Femur (tissue), 1 donor: ENCODE measurements at regions not wholly inside any gene's neighbourhood (a gene's known extent, or its start where the extent isn't known, plus 50 kb on each side); places are given as distances from the start of the nearest gene placed in this dataset.
"Not testable (repeated sequence)": the region's sequence is repeated elsewhere in the genome, so short reads cannot be mapped to it uniquely, and the experiment has no call there.

Experiments used
- DNase-seq: peaks from one replicate; pipeline ENCODE4 v3.0.0-alpha.2; 2017

DNA sequence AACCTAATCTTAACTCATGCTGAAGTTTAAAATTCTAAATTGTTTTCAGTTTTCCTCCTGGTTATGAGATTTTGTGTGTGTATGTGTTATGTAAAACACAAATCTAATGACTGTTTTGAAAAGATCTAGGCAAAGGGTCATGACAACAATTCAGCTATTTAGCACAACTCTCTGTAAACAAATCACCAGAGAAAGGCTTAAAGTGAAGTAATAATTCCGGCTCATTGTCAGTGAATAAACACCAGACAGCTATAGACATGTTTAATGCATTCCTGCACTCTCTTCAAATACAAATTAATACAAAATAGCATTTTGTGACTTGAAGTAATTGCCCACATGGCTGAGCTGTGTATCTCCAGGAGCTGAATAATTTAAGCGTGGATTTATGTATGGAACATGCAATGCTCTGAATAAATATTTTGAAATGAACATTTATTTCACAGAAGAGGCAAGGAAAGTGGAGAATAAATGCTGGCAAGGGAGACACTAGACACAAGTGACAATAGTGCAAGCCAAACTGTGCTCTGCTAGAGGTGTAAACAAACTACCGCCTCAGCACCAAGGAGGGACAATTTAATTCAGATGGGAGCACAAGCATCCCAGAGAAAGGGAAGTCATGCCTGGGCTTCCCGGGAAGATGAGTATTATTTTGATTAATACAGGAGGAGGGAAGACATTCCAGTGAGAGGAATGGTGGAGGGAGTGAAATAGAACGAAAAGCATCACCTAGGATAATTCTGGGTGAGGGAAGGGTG, 133.6 kb upstream of the XPO1 start:
- DNase-seq: no peak

DNA sequence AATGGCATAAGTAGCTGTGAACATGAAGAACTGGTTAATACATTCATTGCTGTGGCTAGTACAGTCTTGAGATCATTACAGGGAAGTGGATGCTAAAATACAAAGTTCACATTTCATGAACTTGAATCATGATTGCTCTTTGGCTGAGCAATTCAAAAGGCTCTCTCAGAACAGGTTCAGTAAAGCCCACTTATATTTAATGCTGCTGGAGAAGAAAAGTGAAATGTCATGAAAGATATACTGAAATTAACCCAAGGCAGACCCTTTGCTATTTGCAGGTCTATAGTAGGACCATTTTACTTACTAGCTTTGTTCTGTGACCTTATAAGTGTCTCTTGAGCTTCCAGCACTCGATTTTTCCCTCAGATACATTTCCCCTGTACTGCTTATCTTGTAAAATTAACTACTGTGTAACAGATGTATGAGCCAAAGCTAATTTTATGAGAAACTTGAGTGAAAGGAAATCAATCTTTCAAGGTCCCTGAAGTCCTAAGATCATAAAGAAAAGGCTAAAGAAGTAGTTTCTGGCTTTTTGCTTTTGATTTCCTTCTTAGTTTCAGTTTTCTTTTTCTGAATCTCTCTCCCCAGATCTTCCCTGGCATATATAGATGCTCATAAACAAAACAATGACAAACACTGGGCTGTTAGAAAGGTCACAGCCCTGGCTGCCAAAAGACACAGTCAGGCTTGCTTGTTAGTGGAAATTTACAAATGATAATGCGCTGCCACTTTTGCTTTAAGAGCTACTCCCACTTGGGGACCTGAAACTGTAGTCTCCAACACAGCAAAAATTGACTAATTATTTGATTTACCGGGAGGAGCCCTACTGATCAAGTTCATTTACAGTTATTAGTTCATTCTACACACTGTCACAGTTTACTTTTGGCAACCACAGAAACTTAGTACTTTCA, 132.7 kb upstream of the XPO1 start:
- peak; percentile 20 for DNase-seq

DNA sequence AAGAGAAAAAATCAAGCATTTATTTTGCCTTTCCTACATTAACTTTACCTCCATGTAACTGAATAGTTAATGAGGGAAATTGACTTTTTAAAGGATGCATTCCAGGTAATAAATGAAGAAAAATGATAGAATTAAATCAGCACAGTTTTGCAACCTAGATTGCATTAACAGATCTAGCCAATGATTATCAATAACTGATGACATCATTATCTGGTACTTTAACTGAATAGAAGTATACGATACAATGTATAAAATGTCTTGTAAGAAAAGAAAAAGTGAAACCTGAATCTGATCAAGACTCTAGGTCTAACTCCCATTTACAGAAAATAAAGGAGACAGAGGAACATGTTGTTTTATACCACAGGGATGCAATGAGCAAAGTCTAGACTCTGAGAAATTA, 126.0 kb upstream of the XPO1 start:
- no peak for DNase-seq

DNA sequence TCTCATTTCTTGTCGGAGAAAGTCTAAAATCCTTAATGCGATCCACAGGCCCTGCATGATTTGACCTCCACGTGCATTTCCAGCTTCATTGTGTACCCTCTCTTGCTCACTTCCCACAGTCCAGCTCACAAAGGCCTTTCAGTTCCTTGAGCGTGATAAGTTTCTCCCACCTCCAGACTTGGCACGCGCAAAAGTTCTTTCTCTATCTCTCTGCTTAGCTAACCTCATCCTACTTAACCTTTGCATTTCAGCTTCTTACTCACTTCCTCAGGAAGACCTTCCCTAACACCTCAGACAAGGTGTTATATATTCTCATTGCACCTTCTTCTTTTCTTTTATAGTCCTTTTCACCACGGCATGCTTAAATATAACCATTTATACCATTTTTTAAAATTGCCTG, 124.8 kb upstream of the XPO1 start:
- no peak for DNase-seq

DNA sequence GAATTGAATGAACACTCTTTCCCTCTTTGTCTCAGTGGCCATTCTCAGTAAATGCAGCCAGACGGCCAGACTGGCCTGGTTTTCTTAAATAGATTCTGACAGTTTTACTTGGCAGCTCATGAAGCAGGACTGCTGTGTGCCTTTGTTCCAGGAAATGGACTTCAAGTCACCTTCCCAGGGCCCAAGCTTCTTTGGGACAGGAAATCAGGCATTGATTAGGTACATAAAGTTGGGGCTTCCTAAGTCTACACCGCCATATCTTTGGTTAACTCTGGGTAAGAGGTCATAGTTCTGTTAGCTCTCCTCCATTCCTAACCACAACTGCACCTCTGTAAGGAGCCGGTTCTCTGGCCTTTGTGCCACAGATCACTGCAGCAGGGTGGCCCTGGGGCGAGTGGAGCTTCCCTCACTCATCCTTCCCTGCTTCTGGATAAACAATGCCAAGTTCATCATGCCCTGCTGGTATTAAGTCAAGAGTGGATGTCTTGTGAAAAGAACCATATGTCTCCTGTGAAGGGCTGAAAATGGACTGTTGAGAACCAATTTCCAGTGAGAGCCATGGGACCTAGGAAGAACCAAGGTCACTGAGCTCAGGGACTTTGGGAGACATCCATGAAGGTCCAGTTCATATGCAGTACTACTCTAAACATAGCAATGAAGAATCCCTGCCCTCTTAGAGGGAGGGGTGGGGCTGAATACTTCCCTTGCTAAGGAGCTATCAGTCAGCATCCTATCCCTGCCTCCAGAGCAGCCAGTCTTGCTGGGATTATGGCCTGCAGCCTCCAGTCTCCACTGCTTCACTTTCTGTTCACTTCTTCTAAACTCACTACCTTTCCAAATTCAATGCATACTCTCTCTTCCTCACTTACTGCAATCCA, 122.6 kb upstream of the XPO1 start:
- no peak for DNase-seq

DNA sequence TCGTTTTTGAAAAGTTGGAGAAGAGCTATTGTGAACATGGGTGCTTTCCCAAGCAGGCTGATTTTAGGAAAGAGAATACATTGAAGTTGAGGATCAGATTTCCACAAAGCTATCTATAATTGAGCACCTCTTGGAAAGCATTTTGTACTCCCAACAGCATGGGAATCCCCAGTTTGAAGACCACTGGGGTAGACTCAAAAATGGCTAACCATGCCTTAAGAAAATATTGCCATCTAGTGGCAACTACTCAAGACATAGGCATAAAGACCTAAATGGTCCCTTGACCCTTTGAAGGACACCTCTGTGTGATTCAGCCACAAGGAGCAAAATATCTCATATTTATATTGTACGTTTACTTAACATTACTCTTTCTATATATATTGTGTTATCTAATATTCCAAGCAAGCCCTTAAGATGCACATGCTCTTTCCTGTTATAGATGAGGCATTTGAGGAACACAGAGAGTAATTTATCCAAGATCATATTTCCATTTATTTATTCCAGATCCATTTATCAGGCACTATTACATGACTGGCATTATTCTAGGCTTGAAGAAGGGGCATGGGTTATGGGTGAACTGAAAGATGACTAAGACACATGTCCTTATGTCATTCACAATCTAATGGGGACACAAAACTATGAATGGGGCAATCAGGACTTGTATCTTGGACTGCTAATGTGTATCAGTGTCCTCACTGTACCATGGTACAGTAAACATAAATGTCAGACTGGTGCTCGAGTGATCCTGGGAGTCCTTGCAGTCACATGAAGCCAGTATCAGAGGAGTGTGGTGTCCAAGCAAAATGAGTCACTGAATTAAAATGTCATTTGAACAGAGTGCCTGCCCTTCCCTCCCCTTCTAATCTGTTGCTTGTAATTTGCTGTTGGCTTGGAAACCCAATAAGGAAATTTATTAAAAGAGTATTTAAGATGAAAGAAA, 121.0 kb upstream of the XPO1 start:
- DNase-seq: no peak

DNA sequence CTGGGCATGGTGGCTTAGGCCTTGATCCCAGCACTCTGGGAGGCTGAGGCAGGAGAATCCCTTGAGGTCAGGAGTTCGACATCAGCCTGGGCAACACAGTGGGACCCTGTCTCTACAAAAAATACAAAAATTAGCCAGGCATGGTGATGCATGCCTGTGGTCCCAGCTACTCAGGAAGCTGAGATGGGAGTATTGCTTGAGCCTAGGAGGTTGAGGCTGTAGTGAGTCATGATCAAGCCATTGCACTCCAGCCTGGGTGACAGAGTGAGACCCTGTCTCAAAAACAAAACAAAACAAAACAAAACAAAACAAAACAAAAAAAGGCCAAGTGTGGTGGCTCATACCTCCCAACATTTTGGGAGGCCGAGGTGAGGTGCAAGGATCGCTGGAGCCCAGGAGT, 111.8 kb upstream of the XPO1 start:
- DNase-seq: not testable (repeated sequence)

DNA sequence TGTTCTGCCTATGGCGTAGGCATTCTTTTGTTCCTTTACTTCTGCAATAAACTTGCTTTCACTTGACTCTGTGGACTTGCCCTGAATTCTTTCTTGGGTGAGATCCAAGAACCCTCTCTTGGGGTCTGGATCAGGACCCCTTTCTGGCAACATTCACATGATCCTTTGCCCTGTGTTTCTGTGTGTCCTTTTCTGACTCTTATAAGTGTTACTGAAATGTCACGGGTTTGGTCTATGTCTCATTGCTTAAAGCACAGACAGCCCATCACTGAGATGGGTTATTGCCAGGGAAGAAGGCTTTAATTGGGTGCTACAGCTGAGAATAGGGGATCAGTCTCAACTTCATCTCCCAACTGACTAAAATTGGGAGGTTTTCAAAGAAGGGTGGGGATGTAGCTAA, 110.9 kb upstream of the XPO1 start:
- no peak for DNase-seq

DNA sequence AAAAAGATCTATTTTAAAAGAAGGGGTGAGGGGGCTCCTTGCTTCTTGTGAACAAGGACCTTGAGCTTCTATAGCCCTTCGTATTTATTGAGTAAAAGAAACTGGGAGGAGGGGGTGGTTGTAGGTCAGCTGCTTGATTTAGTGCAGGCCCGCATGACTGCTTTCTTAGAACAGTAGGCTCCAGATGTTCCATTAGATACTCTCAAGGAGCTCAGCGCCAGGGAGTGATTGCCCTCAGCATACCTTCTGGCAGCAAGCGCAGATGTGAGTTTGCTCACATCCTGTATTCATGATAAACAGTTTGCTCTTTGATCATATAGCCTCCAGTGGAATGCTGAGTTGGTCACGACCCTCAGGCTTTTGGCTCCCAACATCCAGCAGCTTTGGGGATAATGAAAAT, 108.9 kb upstream of the XPO1 start:
- DNase-seq: no peak

DNA sequence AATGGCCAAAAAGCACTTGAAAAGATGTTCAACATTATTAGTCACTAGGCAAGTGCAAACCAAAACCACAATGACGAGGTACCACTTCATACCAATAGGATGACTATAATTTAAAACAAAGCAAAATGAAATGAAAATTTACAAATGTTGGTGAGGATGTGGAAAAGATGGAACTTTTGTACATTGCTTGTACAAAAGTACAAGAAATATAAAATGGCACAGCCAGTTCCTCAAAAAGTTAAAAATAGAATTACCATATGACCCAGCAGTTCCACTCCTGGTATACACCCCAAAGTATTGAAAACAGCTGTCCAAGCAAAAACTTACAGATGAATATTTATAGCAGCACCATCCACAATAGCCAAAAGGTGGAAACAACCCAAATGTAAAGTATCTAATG, 107.8 kb upstream of the XPO1 start:
- DNase-seq: no peak

DNA sequence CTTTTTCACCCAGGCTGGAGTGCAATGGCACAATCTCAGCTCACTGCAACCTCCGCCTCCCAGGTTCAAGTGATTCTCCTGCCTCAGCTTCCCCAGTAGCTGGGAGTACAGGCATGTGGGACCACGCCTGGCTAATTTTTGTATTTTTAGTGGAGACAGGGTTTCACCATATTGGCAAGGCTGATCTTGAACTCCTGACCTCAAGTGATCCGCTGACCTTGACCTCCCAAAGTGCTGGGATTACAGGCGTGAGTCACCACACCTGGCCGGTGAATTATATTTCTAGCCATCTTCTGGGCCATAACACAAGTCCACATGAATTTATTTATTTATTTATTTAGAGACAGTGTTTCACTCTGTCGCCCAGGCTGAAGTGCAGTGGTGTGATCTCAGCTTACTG, 105.0 kb upstream of the XPO1 start:
- not testable (repeated sequence) for DNase-seq

DNA sequence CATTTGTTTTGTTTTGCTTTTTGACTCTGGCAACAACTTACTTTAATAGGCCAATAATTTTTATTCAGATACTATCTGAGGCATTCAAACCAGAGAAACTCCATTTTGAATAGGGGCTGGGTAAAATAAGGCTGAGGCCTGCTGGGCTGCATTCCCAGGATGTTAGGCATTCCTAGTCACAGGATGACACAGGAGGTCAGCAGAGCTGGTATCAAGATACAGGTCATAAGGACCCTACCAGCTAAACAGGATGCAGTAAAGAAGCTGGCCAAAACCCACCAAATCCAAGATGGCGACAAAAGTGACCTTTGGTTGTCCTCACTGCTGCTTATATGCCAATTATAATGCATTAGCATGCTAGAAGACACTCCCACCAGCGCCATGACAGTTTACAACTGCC, 102.2 kb upstream of the XPO1 start:
- no peak for DNase-seq

DNA sequence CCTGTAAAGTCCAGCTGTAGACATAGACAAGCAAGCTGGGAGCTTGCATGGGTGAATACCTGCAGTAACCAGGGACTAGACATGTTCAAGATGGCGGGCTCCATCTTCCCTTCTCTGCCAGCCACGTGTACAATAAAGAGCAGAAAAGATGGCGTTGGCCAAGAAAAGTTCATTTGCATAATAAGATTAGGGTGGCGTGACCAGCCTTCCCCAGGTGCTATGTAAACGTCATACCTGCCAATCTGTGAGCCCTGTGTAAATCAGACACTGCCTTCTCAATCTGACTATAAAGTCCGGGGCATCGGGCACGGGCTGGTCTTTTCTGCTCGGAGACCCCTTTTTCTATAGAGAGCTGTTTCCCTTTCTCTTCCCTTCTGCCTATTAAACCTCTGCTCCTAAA, 101.6 kb upstream of the XPO1 start:
- DNase-seq: no peak

DNA sequence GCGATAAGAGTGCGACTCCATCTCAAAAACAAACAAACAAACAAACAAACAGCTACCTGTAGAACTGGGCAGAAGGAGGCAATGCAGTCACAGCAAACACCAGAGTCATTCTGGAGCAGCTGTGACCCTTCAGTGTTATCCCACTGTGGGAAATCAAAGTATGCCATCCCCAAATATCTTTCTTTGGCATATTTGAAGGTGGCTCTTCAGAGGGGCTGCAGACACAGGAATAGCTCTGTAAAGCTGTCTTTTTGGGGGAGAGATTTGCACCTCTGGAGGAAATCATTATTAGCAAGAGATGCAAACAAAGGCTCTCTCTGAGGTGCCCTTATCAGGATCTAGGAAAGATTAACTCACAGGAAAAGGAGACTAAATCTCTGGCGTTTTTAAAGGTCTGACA, 98.5 kb upstream of the XPO1 start:
- DNase-seq: no peak

DNA sequence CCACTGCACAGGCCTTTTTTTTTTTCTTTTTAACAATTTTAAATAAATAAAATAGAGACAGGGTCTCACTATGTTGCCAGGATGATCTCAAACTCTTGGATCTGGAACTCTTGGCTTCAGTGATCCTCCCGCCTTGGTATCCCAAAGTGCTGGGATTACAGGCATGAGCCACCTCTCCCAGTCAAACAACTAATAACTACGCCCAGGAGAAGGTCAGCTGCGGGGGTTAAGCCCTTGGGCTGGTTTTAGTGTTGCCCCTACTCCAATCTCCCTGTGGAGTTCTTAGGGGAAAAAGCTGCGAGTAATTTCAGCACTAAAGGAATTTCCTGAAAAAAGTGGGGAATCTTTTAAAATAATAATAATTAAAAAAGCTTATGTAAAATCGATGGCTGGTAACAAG, 96.4 kb upstream of the XPO1 start:
- DNase-seq: no peak

DNA sequence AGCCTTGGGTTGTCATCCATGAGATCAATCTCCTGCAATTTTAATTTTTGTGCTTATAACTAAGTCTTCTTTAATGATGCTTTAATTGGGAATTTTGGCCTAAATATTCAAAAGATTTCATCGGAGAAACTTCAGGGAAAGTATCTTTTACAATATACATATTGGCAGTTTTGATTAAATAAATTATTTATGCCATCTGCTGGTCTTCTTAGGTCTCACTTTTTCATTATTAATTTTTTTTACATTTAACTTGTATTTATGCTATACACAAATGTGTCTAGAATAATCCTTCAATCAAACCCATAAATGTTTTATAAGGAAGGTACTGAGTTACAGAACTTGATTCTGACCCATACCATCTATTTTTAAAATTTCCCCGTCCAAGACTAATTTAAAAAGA, 95.1 kb upstream of the XPO1 start:
- no peak for DNase-seq

DNA sequence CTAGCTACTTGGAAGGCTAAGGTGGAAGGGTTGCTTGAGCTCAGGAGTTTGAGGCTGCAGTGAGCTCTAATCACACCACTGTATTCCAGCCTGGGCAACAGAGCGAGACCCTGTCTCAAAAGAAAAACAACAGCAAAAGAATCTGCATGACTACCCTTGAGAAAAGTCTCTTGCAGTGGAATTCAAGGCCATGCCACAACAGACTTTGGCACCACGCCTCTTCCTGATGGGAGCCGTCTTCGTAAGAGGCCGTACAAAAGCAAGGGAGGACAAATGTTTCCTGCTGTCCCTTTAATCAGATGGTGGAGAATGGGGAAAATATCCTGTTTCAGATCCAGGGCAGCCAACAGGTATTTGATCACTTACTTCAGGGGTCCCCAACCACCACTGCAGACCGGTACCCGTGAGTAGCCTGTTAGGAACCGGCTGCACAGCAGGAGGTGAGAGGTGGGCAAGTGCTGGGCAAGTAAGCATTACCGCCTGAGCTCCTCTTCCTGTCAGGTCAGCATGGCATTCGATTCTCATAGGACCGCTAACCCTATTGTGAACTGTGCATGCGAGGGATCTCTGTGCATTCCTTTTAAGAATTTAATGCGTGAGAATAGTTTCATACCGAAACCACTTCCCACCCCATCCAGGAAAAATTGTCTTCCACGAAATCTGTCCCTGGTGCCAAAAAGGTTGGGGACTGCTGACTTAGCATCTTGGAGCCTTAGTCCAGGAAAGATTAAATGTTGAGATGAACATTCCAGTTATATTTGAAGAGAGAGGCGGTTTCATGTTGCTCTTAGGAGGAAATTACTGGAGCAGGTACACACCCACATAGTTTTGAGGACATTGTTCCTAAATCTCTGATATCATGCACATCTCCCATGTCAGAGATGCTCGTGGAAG, 94.4 kb upstream of the XPO1 start:
- no peak for DNase-seq

DNA sequence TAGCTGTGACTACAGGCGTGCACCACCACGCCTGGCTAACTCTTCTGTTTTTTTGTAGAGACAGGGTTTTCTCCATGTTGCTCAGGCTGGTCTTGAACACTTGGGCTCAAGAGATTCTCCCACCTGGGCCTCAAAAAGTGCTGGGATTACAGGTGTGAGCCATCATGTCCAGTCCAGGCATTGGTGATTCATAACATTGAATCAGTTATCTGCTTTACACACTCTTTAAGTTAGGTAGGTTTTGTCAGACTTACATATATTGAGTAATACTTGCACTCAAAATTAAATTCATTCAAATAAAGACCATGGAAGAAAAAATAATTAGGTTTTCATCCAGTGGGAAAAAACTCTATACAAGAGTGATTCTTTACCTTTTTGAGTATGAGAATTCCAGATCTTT, 93.2 kb upstream of the XPO1 start:
- DNase-seq: no peak

DNA sequence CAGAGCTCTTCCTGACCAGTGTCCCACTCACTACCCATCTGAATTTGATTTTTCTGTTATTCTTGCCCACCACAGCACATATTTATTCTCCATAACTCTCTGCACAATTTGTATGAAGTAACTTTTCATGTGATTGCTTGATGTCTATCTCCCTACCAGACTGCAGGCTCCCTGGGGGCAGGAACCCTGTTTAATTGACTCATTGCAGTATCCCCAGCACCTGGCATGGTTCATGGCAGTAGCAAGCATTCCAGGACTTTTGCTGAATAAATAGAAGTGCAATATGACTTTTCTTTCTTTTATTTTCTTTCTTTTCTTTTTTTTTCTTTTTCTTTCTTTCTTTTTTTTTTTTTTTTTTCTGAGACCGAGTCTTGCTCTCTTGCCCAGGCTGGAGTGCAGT, 88.7 kb upstream of the XPO1 start:
- DNase-seq: no peak

DNA sequence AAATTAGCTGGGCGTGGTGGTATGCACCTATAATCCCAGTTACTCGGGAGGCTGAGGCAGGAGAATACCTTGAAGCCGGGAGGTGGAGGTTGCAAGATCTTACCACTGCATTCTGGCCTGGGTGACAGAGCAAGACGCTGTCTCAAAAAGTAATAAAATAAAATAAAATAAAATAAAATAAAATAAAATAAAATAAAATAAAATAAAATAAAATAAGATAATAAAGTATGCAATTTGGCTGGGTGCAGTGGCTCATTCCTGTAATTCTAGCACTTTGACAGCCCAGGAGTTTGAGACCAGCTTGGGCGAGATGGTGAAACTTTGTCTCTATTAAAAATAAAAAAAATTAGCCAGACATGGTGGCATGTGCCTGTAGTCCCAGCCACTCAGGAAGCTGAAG, 85.6 kb upstream of the XPO1 start:
- DNase-seq: no peak
